ENCODE measurements at regions not wholly inside any gene's neighbourhood (a gene's known extent, or its start where the extent isn't known, plus 50 kb on each side); places are given as distances from the start of the nearest gene placed in this dataset.

GRCh38 chr16:35207059-35207999 is 1747.9 kb downstream of the TP53TG3F start:
- TF ChIP-seq, protein P1, sequence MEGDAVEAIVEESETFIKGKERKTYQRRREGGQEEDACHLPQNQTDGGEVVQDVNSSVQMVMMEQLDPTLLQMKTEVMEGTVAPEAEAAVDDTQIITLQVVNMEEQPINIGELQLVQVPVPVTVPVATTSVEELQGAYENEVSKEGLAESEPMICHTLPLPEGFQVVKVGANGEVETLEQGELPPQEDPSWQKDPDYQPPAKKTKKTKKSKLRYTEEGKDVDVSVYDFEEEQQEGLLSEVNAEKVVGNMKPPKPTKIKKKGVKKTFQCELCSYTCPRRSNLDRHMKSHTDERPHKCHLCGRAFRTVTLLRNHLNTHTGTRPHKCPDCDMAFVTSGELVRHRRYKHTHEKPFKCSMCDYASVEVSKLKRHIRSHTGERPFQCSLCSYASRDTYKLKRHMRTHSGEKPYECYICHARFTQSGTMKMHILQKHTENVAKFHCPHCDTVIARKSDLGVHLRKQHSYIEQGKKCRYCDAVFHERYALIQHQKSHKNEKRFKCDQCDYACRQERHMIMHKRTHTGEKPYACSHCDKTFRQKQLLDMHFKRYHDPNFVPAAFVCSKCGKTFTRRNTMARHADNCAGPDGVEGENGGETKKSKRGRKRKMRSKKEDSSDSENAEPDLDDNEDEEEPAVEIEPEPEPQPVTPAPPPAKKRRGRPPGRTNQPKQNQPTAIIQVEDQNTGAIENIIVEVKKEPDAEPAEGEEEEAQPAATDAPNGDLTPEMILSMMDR (conservative IDR thresholded peaks at IDR 0.05), result no peak
- TF ChIP-seq ZFX (IDR thresholded peaks at IDR 0.05), result no peak

Measured in C4-2B (cell line).